ENCODE measurements at regions not wholly inside any gene's neighbourhood (a gene's known extent, or its start where the extent isn't known, plus 50 kb on each side); places are given as distances from the start of the nearest gene placed in this dataset.

GRCh38 chr7:113825832-113826231 lies 93.0 kb downstream of the PPP1R3A start:
- no peak overlapping the region for H3K4me3 Mint-ChIP-seq
- DNase-seq (ENCODE audit: low spot score) (no peak), ATAC-seq (peak; percentile 63; the same call in 1 of the 2 replicates)
- peaks cover 34% of the 10 kb centered on the region for H3K4me1 Mint-ChIP-seq
- peaks cover 4% of the 10 kb centered on the region for H3K9me3 Mint-ChIP-seq
- H3K27ac Mint-ChIP-seq: no peak overlapping the region
- CTCF ChIA-PET: interaction anchor here (1.1 to 1.2 kb wide), 2 partner anchors 52 to 93 kb away, joined by 3 to 4 read pairs; partner anchors contain the start of gene PPP1R3A
- H3K36me3 Mint-ChIP-seq: no peaks in the 10 kb centered on the region
- H3K27me3 Mint-ChIP-seq (ENCODE audit: low read depth): peaks cover 7% of the 10 kb centered on the region; the same call in 1 of the 2 replicates
- TF ChIP-seq SMAD3 (CRISPR knock-in tag; IDR thresholded peaks at IDR 0.05; ENCODE audit: borderline replicate concordance) (no peak), ATF6 (CRISPR knock-in tag; IDR thresholded peaks at IDR 0.05) (no peak), NFATC4 (CRISPR knock-in tag; IDR thresholded peaks at IDR 0.05) (no peak), FOXK1 (CRISPR knock-in tag; IDR thresholded peaks at IDR 0.05) (no peak), HMGA2 (CRISPR knock-in tag; IDR thresholded peaks at IDR 0.05) (no peak), ZNF512 (CRISPR knock-in tag; IDR thresholded peaks at IDR 0.05; ENCODE audit: borderline replicate concordance) (no peak), ZNF219 (CRISPR knock-in tag; IDR thresholded peaks at IDR 0.05; ENCODE audit: borderline replicate concordance) (no peak), NR1H2 (CRISPR knock-in tag; IDR thresholded peaks at IDR 0.05) (no peak)
- TF ChIP-seq, protein P1, sequence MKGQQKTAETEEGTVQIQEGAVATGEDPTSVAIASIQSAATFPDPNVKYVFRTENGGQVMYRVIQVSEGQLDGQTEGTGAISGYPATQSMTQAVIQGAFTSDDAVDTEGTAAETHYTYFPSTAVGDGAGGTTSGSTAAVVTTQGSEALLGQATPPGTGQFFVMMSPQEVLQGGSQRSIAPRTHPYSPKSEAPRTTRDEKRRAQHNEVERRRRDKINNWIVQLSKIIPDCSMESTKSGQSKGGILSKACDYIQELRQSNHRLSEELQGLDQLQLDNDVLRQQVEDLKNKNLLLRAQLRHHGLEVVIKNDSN (CRISPR knock-in tag; IDR thresholded peaks at IDR 0.05): no peak
- POLR2A ChIA-PET: no interaction called here

- ATAC-seq (no peak), DNase-seq (ENCODE audit: low spot score) (no peak)
- TF ChIP-seq FOXJ3 (CRISPR knock-in tag; IDR thresholded peaks at IDR 0.05; ENCODE audit: borderline replicate concordance) (no peak), STAT6 (CRISPR knock-in tag; conservative IDR thresholded peaks at IDR 0.05; ENCODE audit: low read depth) (no peak), SMAD4 (CRISPR knock-in tag; IDR thresholded peaks at IDR 0.05) (no peak), NR3C1 (CRISPR knock-in tag; conservative IDR thresholded peaks at IDR 0.05; ENCODE audit: low read depth) (no peak)
- H3K9me3 Mint-ChIP-seq: peaks cover 4% of the 10 kb centered on the region
- H3K4me1 Mint-ChIP-seq: peaks cover 34% of the 10 kb centered on the region
- POLR2A ChIA-PET: interaction anchor here (0.6 kb wide), 1 partner anchor 62 kb away, joined by 3 read pairs; no protein-coding TSS in a partner anchor
- peaks cover 7% of the 10 kb centered on the region; the same call in 1 of the 2 replicates for H3K27me3 Mint-ChIP-seq (ENCODE audit: low read depth)
- H3K36me3 Mint-ChIP-seq: no peaks in the 10 kb centered on the region
- CTCF ChIA-PET: no interaction called here
- H3K4me3 Mint-ChIP-seq: no peak overlapping the region
- H3K27ac Mint-ChIP-seq: no peak overlapping the region
These were observed 94.5 kb downstream of the PPP1R3A start for GRCh38 chr7:113824117-113824823.

DNA sequence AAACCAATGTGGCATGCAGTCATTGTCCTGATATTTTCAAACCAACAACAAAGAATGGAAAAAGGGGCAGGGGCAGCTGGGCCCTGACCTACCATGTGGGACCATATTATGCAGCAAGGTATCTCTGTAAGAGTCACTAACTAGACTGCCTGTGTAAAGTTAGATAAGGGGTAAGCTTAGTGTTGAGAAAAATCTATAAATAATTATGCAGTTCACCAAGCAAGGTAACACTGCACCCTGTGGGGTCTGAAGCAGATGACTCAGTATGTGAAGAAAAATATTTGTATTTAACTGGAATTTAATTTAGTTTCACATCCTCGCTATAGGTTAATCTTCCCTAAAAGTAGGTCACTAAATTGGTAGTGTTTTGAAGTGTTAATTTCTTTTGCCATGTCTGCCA lies 99.3 kb downstream of the PPP1R3A start:
- POLR2A ChIA-PET: no interaction called here
- no peaks in the 10 kb centered on the region for H3K36me3 Mint-ChIP-seq
- no peak for ATAC-seq
- TF ChIP-seq, protein P2, sequence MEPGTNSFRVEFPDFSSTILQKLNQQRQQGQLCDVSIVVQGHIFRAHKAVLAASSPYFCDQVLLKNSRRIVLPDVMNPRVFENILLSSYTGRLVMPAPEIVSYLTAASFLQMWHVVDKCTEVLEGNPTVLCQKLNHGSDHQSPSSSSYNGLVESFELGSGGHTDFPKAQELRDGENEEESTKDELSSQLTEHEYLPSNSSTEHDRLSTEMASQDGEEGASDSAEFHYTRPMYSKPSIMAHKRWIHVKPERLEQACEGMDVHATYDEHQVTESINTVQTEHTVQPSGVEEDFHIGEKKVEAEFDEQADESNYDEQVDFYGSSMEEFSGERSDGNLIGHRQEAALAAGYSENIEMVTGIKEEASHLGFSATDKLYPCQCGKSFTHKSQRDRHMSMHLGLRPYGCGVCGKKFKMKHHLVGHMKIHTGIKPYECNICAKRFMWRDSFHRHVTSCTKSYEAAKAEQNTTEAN (CRISPR knock-in tag; IDR thresholded peaks at IDR 0.05): no peak
- TF ChIP-seq, protein P3, sequence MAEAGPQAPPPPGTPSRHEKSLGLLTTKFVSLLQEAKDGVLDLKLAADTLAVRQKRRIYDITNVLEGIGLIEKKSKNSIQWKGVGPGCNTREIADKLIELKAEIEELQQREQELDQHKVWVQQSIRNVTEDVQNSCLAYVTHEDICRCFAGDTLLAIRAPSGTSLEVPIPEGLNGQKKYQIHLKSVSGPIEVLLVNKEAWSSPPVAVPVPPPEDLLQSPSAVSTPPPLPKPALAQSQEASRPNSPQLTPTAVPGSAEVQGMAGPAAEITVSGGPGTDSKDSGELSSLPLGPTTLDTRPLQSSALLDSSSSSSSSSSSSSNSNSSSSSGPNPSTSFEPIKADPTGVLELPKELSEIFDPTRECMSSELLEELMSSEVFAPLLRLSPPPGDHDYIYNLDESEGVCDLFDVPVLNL (CRISPR knock-in tag; IDR thresholded peaks at IDR 0.05; ENCODE audit: borderline replicate concordance, low read depth): no peak
- no peak for TF ChIP-seq ZNF232 (CRISPR knock-in tag; IDR thresholded peaks at IDR 0.05)
- TF ChIP-seq MXD4 (CRISPR knock-in tag; IDR thresholded peaks at IDR 0.05; ENCODE audit: borderline replicate concordance): no peak
- no peak for TF ChIP-seq ZSCAN18 (CRISPR knock-in tag; IDR thresholded peaks at IDR 0.05)

More for the DNA sequence above, 99.3 kb downstream of the PPP1R3A start:
- Mint-ChIP-seq H3K4me1 (peaks cover 10% of the 10 kb centered on the region), H3K9me3 (no peaks in the 10 kb centered on the region), H3K27ac (no peak overlapping the region), H3K27me3 (ENCODE audit: low read depth) (no peaks in the 10 kb centered on the region), H3K4me3 (no peak overlapping the region)
- CTCF ChIA-PET: no interaction called here
- DNase-seq (ENCODE audit: low spot score): no peak

Measured in WTC11 (cell line).